Endothelial cell (in vitro differentiated cells): ENCODE measurements at regions not wholly inside any gene's neighbourhood (a gene's known extent, or its start where the extent isn't known, plus 50 kb on each side); places are given as distances from the start of the nearest gene placed in this dataset.

ENCODE experiments used
- DNase-seq: peaks from one replicate; pipeline ENCODE4 v3.0.0; 2021; ENCODE audit warnings: low spot score
- H3K27ac Mint-ChIP-seq: one replicate; pipeline ENCODE4 v1.8.0; 2021; ENCODE audit warnings: mixed read lengths, inconsistent platforms; ENCODE audit not compliant: unreplicated experiment
- H3K27me3 Mint-ChIP-seq: one replicate; pipeline ENCODE4 v1.8.0; 2021; ENCODE audit warnings: mild to moderate bottlenecking, moderate library complexity, mixed read lengths, inconsistent platforms; ENCODE audit not compliant: unreplicated experiment
- H3K36me3 Mint-ChIP-seq: one replicate; pipeline ENCODE4 v1.8.0; 2021; ENCODE audit warnings: mild to moderate bottlenecking, low read depth, mixed read lengths, inconsistent platforms; ENCODE audit not compliant: unreplicated experiment
- H3K4me1 Mint-ChIP-seq: one replicate; pipeline ENCODE4 v1.8.0; 2021; ENCODE audit warnings: mild to moderate bottlenecking, mixed read lengths, inconsistent platforms; ENCODE audit not compliant: unreplicated experiment
- H3K4me3 Mint-ChIP-seq: one replicate; pipeline ENCODE4 v1.8.0; 2021; ENCODE audit warnings: mild to moderate bottlenecking, mixed read lengths, inconsistent platforms; ENCODE audit not compliant: unreplicated experiment
- H3K9me3 Mint-ChIP-seq: one replicate; pipeline ENCODE4 v1.8.0; 2021; ENCODE audit warnings: mixed read lengths, inconsistent platforms; ENCODE audit not compliant: unreplicated experiment
- CTCF ChIP-seq: fragments of 200-600 bp; sonication (generic); IDR thresholded peaks from one replicate; pipeline ENCODE4 v1.5.0; 2021; ENCODE audit warnings: antibody characterized with exemption; ENCODE audit not compliant: unreplicated experiment

DNA sequence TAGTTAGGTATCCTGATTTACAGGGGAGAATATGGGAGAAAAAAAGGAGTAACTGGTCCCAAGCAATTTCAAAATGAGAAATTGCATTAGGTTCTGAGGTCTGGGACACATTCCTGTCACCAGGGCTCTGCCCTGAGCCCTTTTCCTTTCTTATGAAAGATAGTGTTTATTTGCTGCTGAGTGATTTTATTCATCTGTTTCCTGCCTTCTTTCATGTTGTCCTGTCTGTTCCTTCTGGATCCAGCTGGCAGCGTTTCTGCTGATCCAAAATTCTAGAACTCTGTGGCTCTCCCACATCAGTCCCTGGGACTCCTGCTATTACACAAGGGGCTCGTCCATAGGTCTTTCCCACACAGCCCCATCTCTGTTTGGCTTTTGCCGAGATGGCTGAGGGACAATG, 519.1 kb upstream of the SALL3 start:
- Mint-ChIP-seq H3K4me3 (no peak overlapping the region), H3K27ac (no peak overlapping the region), H3K27me3 (peaks cover 3% of the 10 kb centered on the region), H3K4me1 (no peaks in the 10 kb centered on the region), H3K36me3 (peaks cover 4% of the 10 kb centered on the region), H3K9me3 (peaks cover 37% of the 10 kb centered on the region)
- DNase-seq, result no peak
- TF ChIP-seq CTCF, result no peak

DNA sequence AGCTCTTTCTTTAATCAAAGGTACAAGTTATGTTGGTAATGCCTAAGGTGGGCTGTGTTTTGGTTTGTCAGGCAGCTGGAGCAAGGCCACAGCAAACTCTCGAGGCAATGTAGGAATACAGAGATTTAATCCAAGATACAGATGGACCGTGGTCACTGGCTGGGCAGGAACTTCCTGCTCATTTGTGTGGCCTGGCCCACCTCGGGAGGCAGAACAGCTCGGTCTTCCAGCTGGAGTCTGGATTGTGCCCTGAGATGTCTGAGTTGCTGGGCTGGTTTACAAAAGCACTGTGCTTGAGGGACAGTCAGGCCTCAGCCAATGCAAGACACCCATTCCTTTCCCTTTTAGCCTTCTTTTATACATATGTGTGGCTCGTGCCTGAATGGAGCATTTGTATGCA, 506.1 kb upstream of the SALL3 start:
- Mint-ChIP-seq H3K27me3 (peaks cover 4% of the 10 kb centered on the region), H3K4me1 (no peaks in the 10 kb centered on the region), H3K9me3 (peaks cover 23% of the 10 kb centered on the region), H3K4me3 (no peak overlapping the region), H3K36me3 (peaks cover 6% of the 10 kb centered on the region), H3K27ac (no peak overlapping the region)
- TF ChIP-seq CTCF, result no peak
- DNase-seq, result no peak

DNA sequence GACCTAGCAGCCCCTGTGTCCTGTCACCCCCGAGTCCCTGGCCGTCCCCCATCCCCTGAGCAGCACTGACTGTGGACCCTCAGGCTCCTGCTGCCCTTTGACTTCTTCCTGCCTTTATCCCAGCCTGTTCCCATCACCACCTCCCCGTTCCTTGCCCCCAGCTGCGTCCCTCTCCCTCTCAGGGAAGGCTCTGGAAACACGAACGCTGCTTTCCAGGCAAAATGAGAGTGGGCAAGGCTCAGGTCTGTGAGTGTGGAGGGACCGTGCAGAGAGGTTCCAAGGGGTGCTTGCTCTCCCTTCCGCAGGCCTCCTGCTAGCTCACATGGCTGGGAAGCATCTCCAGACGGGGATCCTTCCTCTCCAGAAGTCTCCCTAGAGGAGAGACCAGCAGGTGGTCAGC, 501.8 kb upstream of the SALL3 start:
- peaks cover 17% of the 10 kb centered on the region for H3K36me3 Mint-ChIP-seq
- peaks cover 6% of the 10 kb centered on the region for H3K27me3 Mint-ChIP-seq
- no peak overlapping the region for H3K4me3 Mint-ChIP-seq
- peaks cover 22% of the 10 kb centered on the region for H3K9me3 Mint-ChIP-seq
- H3K27ac Mint-ChIP-seq, result no peak overlapping the region
- DNase-seq, result no peak
- TF ChIP-seq CTCF, result no peak
- H3K4me1 Mint-ChIP-seq, result no peaks in the 10 kb centered on the region

GRCh38 chr18:78479443-78479842, 500.2 kb upstream of the SALL3 start:
- Mint-ChIP-seq H3K9me3 (peaks cover 34% of the 10 kb centered on the region), H3K36me3 (peaks cover 19% of the 10 kb centered on the region), H3K4me1 (no peaks in the 10 kb centered on the region), H3K27ac (no peak overlapping the region), H3K4me3 (no peak overlapping the region), H3K27me3 (peaks cover 6% of the 10 kb centered on the region)
- no peak for DNase-seq
- no peak for TF ChIP-seq CTCF

- H3K4me3 Mint-ChIP-seq, result no peak overlapping the region
- H3K27me3 Mint-ChIP-seq, result peaks cover 6% of the 10 kb centered on the region
- H3K36me3 Mint-ChIP-seq, result peaks cover 21% of the 10 kb centered on the region
- peaks cover 40% of the 10 kb centered on the region for H3K9me3 Mint-ChIP-seq
- TF ChIP-seq CTCF, result no peak
- no peaks in the 10 kb centered on the region for H3K4me1 Mint-ChIP-seq
- no peak for DNase-seq
- no peak overlapping the region for H3K27ac Mint-ChIP-seq
Measured at GRCh38 chr18:78480262-78481054, 499.2 kb upstream of the SALL3 start.
